NCI-H1092 treated with DMSO at 0.1 percent for 48 hours (cell line): ENCODE measurements at regions not wholly inside any gene's neighbourhood (a gene's known extent, or its start where the extent isn't known, plus 50 kb on each side); places are given as distances from the start of the nearest gene placed in this dataset.

Source experiments
- DNase-seq: peaks from one replicate; lab custom pipeline; 2025; lab: John Stamatoyannopoulos, UW

- no peak for DNase-seq
These were observed 494.4 kb downstream of the GRIN2A start for GRCh38 chr16:9687737-9688319.

- no peak for DNase-seq
These were observed 492.6 kb downstream of the GRIN2A start for GRCh38 chr16:9689597-9689996.

- DNase-seq = no peak
These were observed 487.1 kb downstream of the GRIN2A start for GRCh38 chr16:9695152-9695551.
